Testis (tissue), 2 donors: ENCODE measurements at regions not wholly inside any gene's neighbourhood (a gene's known extent, or its start where the extent isn't known, plus 50 kb on each side); places are given as distances from the start of the nearest gene placed in this dataset.

ENCODE experiments used
- DNase-seq: peaks from one replicate; pipeline ENCODE4 v3.0.0-alpha.2; 2019
- H3K27ac ChIP-seq, 2 donors: fragments of 200-600 bp; sonication (generic); one replicate each; pipeline ENCODE4 v1.5.1; 2019
- H3K27me3 ChIP-seq: fragments of 200-600 bp; sonication (generic); one replicate; pipeline ENCODE4 v1.5.1; 2019
- H3K36me3 ChIP-seq: fragments of 200-600 bp; sonication (generic); one replicate; pipeline ENCODE4 v1.5.1; 2017; ENCODE audit warnings: low read depth; ENCODE audit errors: missing control alignments
- H3K4me1 ChIP-seq: fragments of 200-600 bp; sonication (generic); one replicate; pipeline ENCODE4 v1.5.1; 2019
- H3K4me3 ChIP-seq, 2 donors: fragments of 200-600 bp; sonication (generic); one replicate each; pipeline ENCODE4 v1.5.1; 2017 to 2019
- H3K9me3 ChIP-seq: fragments of 200-600 bp; sonication (generic); one replicate; pipeline ENCODE4 v1.5.1; 2017
- CTCF ChIP-seq, 3 experiments: fragments of 450-650 bp in 2 of 3; fragments of 200-600 bp in 1 of 3; sonication (generic) in 1 of 3; IDR thresholded peaks; one replicate each; pipeline ENCODE4 v1.5.1; 2016 to 2019; ENCODE audit warnings: antibody characterized with exemption in 3 of 3, mild to moderate bottlenecking in 2 of 3, moderate library complexity in 1 of 3
- POLR2A ChIP-seq: fragments of 450-650 bp; IDR thresholded peaks from one replicate; pipeline ENCODE4 v1.6.1; 2017; ENCODE audit warnings: antibody characterized with exemption, mild to moderate bottlenecking, moderate library complexity
- WGBS, 2 donors: methylation state at CpG; one replicate each; pipeline ENCODE4 v1.1.5; 2018; 5-methylcytosine and 5-hydroxymethylcytosine counted together
- intact Hi-C: fragments of 100-400 bp; cut with DNase I; formaldehyde crosslinking; loops from one replicate; pipeline ENCODE4 v1.15.1; 2023; ENCODE audit warnings: low total_unique reads

- TF ChIP-seq CTCF (IDR thresholded peaks at IDR 0.05), result no peak
- no peak for TF ChIP-seq POLR2A
- intact Hi-C loops, result no loop called here
- H3K27ac ChIP-seq, result no peak overlapping the region
- H3K9me3 ChIP-seq, result no peaks in the 10 kb centered on the region
- no peaks in the 10 kb centered on the region for H3K27me3 ChIP-seq
- H3K4me3 ChIP-seq, result no peak overlapping the region
- no peaks in the 10 kb centered on the region for H3K4me1 ChIP-seq
- no peaks in the 10 kb centered on the region for H3K36me3 ChIP-seq
- no peak for DNase-seq
Measured at GRCh38 chr11:127972816-127973215, 614.5 kb downstream of the ETS1 start.

DNA sequence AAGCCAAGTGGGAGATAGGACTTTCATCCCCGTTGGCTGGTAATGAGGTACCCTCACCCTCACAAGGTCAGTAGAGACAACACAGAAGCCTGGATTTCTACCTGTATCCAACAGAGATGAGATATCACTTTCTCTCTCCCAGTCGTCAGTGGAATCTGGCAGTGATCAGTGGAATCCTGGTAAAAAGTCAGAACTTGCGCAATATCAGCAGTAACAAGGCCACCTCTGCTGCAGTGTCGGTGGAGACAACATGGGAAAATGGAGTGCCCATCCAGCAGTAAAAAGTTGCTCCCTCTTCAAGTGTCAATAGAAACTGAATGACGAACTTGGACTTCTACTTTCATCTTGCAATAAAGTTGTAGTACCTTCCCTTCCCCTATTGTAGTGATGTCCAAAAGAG lies 615.9 kb downstream of the ETS1 start:
- Histone ChIP-seq H3K27ac (no peak overlapping the region), H3K4me1 (no peaks in the 10 kb centered on the region), H3K9me3 (no peaks in the 10 kb centered on the region), H3K36me3 (no peaks in the 10 kb centered on the region), H3K4me3 (no peak overlapping the region), H3K27me3 (no peaks in the 10 kb centered on the region)
- WGBS, 2 donors, result 94 to 97% methylated on average over 5 of the region's 5 CpGs
- TF ChIP-seq CTCF (IDR thresholded peaks at IDR 0.05) (no peak), POLR2A (no peak)
- intact Hi-C loops, result no loop called here
- DNase-seq, result no peak

- 74 to 86% methylated on average over 1 of the region's 1 CpG for WGBS, 2 donors
- intact Hi-C loops, result no loop called here
- no peaks in the 10 kb centered on the region for H3K9me3 ChIP-seq
- H3K27ac ChIP-seq, result no peak overlapping the region
- no peak overlapping the region for H3K4me3 ChIP-seq
- H3K36me3 ChIP-seq, result no peaks in the 10 kb centered on the region
- H3K4me1 ChIP-seq, result no peaks in the 10 kb centered on the region
- DNase-seq, result no peak
- no peaks in the 10 kb centered on the region for H3K27me3 ChIP-seq
- TF ChIP-seq CTCF (IDR thresholded peaks at IDR 0.05) (no peak), POLR2A (no peak)
Measured at GRCh38 chr11:127966821-127967220, 620.5 kb downstream of the ETS1 start.

DNA sequence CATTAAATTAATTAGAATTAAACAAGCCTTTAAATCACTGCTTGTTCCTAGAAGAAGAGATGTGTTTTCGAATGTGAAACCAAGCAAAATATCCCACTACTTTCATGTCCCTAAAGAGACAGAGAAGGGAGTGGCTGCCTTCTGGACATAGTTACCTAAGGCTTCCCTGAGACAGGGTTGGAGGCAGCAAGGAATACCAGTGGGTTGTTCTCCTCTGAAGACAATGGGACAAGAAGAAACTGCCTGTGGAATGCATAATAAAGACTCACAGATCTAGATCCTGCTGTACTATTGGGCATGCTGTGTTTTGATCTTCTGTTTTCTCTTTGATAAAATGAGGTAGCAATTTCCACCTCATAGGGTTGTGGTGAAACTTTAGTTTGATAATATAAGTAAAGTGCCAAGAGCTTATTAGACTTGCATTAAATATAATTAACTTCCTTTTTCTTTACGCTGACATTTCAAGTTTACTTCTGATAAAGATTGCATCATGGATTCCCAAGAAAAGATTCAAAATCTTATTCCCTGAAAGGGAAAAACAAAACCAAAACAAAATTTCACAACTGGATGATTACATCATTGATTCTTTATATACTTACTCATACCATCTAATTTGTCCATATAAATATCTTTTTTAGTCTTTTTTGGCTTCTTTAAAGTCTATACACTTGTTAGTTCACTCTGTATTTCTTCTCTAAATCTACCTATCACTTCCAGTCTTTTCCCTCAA lies 621.3 kb downstream of the ETS1 start:
- no peak for DNase-seq
- H3K4me3 ChIP-seq, result no peak overlapping the region
- no peaks in the 10 kb centered on the region for H3K27me3 ChIP-seq
- intact Hi-C loops, result no loop called here
- H3K27ac ChIP-seq, result no peak overlapping the region
- no peaks in the 10 kb centered on the region for H3K36me3 ChIP-seq
- H3K9me3 ChIP-seq, result no peaks in the 10 kb centered on the region
- 85 to 96% methylated on average over 2 of the region's 2 CpGs for WGBS, 2 donors
- H3K4me1 ChIP-seq, result no peaks in the 10 kb centered on the region
- no peak for TF ChIP-seq POLR2A
- TF ChIP-seq CTCF (IDR thresholded peaks at IDR 0.05), result no peak

DNA sequence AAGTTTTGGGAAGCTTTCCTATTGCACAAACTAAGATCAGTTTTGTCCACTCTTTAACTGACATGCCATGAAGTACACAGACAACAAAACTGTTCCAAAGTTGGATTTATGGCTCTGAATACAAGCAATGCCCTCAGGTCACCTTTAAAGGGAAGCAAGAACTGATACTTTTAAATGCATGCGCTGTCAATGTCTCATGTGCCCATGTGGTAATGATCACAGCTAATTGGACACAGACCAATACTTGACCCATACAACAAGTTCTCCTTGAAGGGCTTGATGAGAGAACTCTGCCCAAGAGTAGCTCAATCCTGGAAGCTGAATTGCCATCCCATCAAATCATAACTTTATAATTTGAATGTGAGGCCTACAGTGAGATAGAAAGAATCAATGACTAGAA lies 624.9 kb downstream of the ETS1 start:
- no peaks in the 10 kb centered on the region for H3K4me1 ChIP-seq
- 80 to 94% methylated on average over 1 of the region's 1 CpG for WGBS, 2 donors
- H3K36me3 ChIP-seq, result no peaks in the 10 kb centered on the region
- intact Hi-C loops, result no loop called here
- no peak overlapping the region for H3K4me3 ChIP-seq
- DNase-seq, result no peak
- no peak overlapping the region for H3K27ac ChIP-seq
- H3K9me3 ChIP-seq, result no peaks in the 10 kb centered on the region
- TF ChIP-seq CTCF (IDR thresholded peaks at IDR 0.05), result no peak
- TF ChIP-seq POLR2A, result no peak
- no peaks in the 10 kb centered on the region for H3K27me3 ChIP-seq
